ENCODE measurements at regions not wholly inside any gene's neighbourhood (a gene's known extent, or its start where the extent isn't known, plus 50 kb on each side); places are given as distances from the start of the nearest gene placed in this dataset.

GRCh38 chr10:106132956-106133355, 1031.5 kb downstream of the SORCS1 start:
- TF ChIP-seq Cebpa-rat (IDR thresholded peaks at IDR 0.05) = no peak
- H3K27ac ChIP-seq = no peak overlapping the region
- no peaks in the 10 kb centered on the region for H3K9me3 ChIP-seq

GRCh38 chr10:106114656-106115186, 1049.8 kb downstream of the SORCS1 start:
- H3K9ac ChIP-seq = no peak overlapping the region
- no peaks in the 10 kb centered on the region; the same call in 1 of the 2 replicates for H3K9me3 ChIP-seq
- TF ChIP-seq Cebpa-rat (IDR thresholded peaks at IDR 0.05) = no peak
- H3K4me1 ChIP-seq = no peaks in the 10 kb centered on the region
- H3K27ac ChIP-seq = no peak overlapping the region
- no peaks in the 10 kb centered on the region for H3K27me3 ChIP-seq
- H4K20me1 ChIP-seq = no peaks in the 10 kb centered on the region
- H3K36me3 ChIP-seq = no peaks in the 10 kb centered on the region
- no peak overlapping the region for H3K4me2 ChIP-seq
- no peak overlapping the region for H3K4me3 ChIP-seq

More at GRCh38 chr10:106132956-106133355, 1031.5 kb downstream of the SORCS1 start:
- H3K4me2 ChIP-seq = no peak overlapping the region
- H3K9ac ChIP-seq = no peak overlapping the region
- H3K27me3 ChIP-seq = no peaks in the 10 kb centered on the region
- no peaks in the 10 kb centered on the region for H3K36me3 ChIP-seq
- no peaks in the 10 kb centered on the region for H3K4me1 ChIP-seq
- no peak overlapping the region for H3K4me3 ChIP-seq
- no peaks in the 10 kb centered on the region for H4K20me1 ChIP-seq

- no peak for TF ChIP-seq Cebpa-rat (IDR thresholded peaks at IDR 0.05)
- H3K4me2 ChIP-seq = no peak overlapping the region
- H3K27me3 ChIP-seq = no peaks in the 10 kb centered on the region
- H3K4me3 ChIP-seq = no peak overlapping the region
- no peak overlapping the region for H3K9ac ChIP-seq
- H3K27ac ChIP-seq = no peak overlapping the region
- H4K20me1 ChIP-seq = no peaks in the 10 kb centered on the region
- H3K9me3 ChIP-seq = no peaks in the 10 kb centered on the region
- H3K36me3 ChIP-seq = no peaks in the 10 kb centered on the region
- H3K4me1 ChIP-seq = no peaks in the 10 kb centered on the region
These were observed 1053.3 kb downstream of the SORCS1 start for GRCh38 chr10:106111246-106111645.

- Histone ChIP-seq H3K9me3 (no peaks in the 10 kb centered on the region), H3K27me3 (no peaks in the 10 kb centered on the region), H4K20me1 (no peaks in the 10 kb centered on the region), H3K4me2 (no peak overlapping the region), H3K27ac (no peak overlapping the region), H3K4me3 (no peak overlapping the region), H3K9ac (no peak overlapping the region), H3K36me3 (no peaks in the 10 kb centered on the region), H3K4me1 (no peaks in the 10 kb centered on the region)
- no peak for TF ChIP-seq Cebpa-rat (IDR thresholded peaks at IDR 0.05)
These were observed 1056.8 kb downstream of the SORCS1 start for GRCh38 chr10:106107706-106108105.

GRCh38 chr10:106106114-106106513, 1058.4 kb downstream of the SORCS1 start:
- H3K4me2 ChIP-seq = no peak overlapping the region
- H3K27ac ChIP-seq = no peak overlapping the region
- H3K4me1 ChIP-seq = no peaks in the 10 kb centered on the region
- H3K36me3 ChIP-seq = no peaks in the 10 kb centered on the region
- no peak overlapping the region for H3K9ac ChIP-seq
- H3K27me3 ChIP-seq = no peaks in the 10 kb centered on the region
- TF ChIP-seq Cebpa-rat (IDR thresholded peaks at IDR 0.05) = no peak
- no peak overlapping the region for H3K4me3 ChIP-seq
- no peaks in the 10 kb centered on the region for H4K20me1 ChIP-seq
- no peaks in the 10 kb centered on the region for H3K9me3 ChIP-seq

GRCh38 chr10:106089855-106090254, 1074.7 kb downstream of the SORCS1 start:
- Histone ChIP-seq H3K9me3 (no peaks in the 10 kb centered on the region), H3K4me2 (no peak overlapping the region), H3K27ac (no peak overlapping the region), H3K4me1 (no peaks in the 10 kb centered on the region), H3K36me3 (no peaks in the 10 kb centered on the region), H3K4me3 (no peak overlapping the region), H3K27me3 (no peaks in the 10 kb centered on the region), H4K20me1 (no peaks in the 10 kb centered on the region), H3K9ac (no peak overlapping the region)
- TF ChIP-seq Cebpa-rat (IDR thresholded peaks at IDR 0.05) = no peak

GRCh38 chr10:106086391-106086790, 1078.1 kb downstream of the SORCS1 start:
- no peaks in the 10 kb centered on the region for H3K4me1 ChIP-seq

GRCh38 chr10:106083572-106083971, 1080.9 kb downstream of the SORCS1 start:
- Histone ChIP-seq H3K27ac (no peak overlapping the region), H3K9me3 (no peaks in the 10 kb centered on the region), H3K4me2 (no peak overlapping the region), H3K36me3 (no peaks in the 10 kb centered on the region), H3K27me3 (no peaks in the 10 kb centered on the region), H3K4me3 (no peak overlapping the region), H3K4me1 (no peaks in the 10 kb centered on the region), H4K20me1 (no peaks in the 10 kb centered on the region), H3K9ac (no peak overlapping the region)
- TF ChIP-seq Cebpa-rat (IDR thresholded peaks at IDR 0.05) = no peak

More at GRCh38 chr10:106086391-106086790, 1078.1 kb downstream of the SORCS1 start:
- H3K9ac ChIP-seq = no peak overlapping the region
- no peaks in the 10 kb centered on the region for H3K27me3 ChIP-seq
- no peaks in the 10 kb centered on the region for H3K9me3 ChIP-seq
- no peak overlapping the region for H3K4me2 ChIP-seq
- no peaks in the 10 kb centered on the region for H4K20me1 ChIP-seq
- no peak overlapping the region for H3K4me3 ChIP-seq
- H3K27ac ChIP-seq = no peak overlapping the region
- H3K36me3 ChIP-seq = no peaks in the 10 kb centered on the region
- TF ChIP-seq Cebpa-rat (IDR thresholded peaks at IDR 0.05) = no peak

GRCh38 chr10:106082865-106083264, 1081.6 kb downstream of the SORCS1 start:
- Histone ChIP-seq H3K27ac (no peak overlapping the region), H3K4me2 (no peak overlapping the region), H3K4me3 (no peak overlapping the region), H3K9ac (no peak overlapping the region), H3K9me3 (no peaks in the 10 kb centered on the region), H3K27me3 (no peaks in the 10 kb centered on the region), H4K20me1 (no peaks in the 10 kb centered on the region), H3K36me3 (no peaks in the 10 kb centered on the region), H3K4me1 (no peaks in the 10 kb centered on the region)
- no peak for TF ChIP-seq Cebpa-rat (IDR thresholded peaks at IDR 0.05)

GRCh38 chr10:106078895-106079576, 1085.5 kb downstream of the SORCS1 start:
- no peaks in the 10 kb centered on the region for H3K4me1 ChIP-seq
- H3K27me3 ChIP-seq = no peaks in the 10 kb centered on the region
- H3K27ac ChIP-seq = no peak overlapping the region
- H3K4me3 ChIP-seq = no peak overlapping the region
- no peaks in the 10 kb centered on the region for H3K9me3 ChIP-seq
- H3K4me2 ChIP-seq = no peak overlapping the region
- TF ChIP-seq Cebpa-rat (IDR thresholded peaks at IDR 0.05) = no peak
- no peaks in the 10 kb centered on the region for H4K20me1 ChIP-seq
- H3K9ac ChIP-seq = no peak overlapping the region
- no peaks in the 10 kb centered on the region for H3K36me3 ChIP-seq

Data from BLaER1 (cell line).